Smooth muscle cell (in vitro differentiated cells): ENCODE measurements at regions not wholly inside any gene's neighbourhood (a gene's known extent, or its start where the extent isn't known, plus 50 kb on each side); places are given as distances from the start of the nearest gene placed in this dataset.

Experiments used
- DNase-seq: peaks from one replicate; lab custom pipeline; 2025; ENCODE audit not compliant: unreplicated experiment; lab: John Stamatoyannopoulos, UW
- H2AFZ ChIP-seq: fragments of 200-600 bp; sonication (generic); 2 replicates; pipeline ENCODE4 v1.6.0; 2016; ENCODE audit warnings: antibody characterized with exemption, low read depth, mild to moderate bottlenecking
- H3F3A ChIP-seq: fragments of 200-600 bp; sonication (generic); 2 replicates; pipeline ENCODE4 v1.6.0; 2017; ENCODE audit warnings: antibody characterized with exemption, low read depth
- H3K27ac ChIP-seq: fragments of 200-600 bp; sonication (generic); 2 replicates; pipeline ENCODE4 v1.5.1; 2016; ENCODE audit warnings: low read depth, mild to moderate bottlenecking
- H3K27me3 ChIP-seq: fragments of 200-600 bp; sonication (generic); 2 replicates; pipeline ENCODE4 v1.6.1; 2016; ENCODE audit warnings: low read depth, mild to moderate bottlenecking
- H3K36me3 ChIP-seq: fragments of 200-600 bp; sonication (generic); 2 replicates; pipeline ENCODE4 v1.5.1; 2016; ENCODE audit warnings: low read depth
- H3K4me1 ChIP-seq: fragments of 200-600 bp; sonication (generic); 2 replicates; pipeline ENCODE4 v1.5.1; 2016; ENCODE audit warnings: low read depth
- H3K4me2 ChIP-seq: fragments of 200-600 bp; sonication (generic); 2 replicates; pipeline ENCODE4 v1.6.0; 2016; ENCODE audit warnings: mild to moderate bottlenecking
- H3K4me3 ChIP-seq: fragments of 200-600 bp; sonication (generic); 2 replicates; pipeline ENCODE4 v1.5.1; 2016; ENCODE audit warnings: mild to moderate bottlenecking
- H3K79me2 ChIP-seq: fragments of 200-600 bp; sonication (generic); 2 replicates; pipeline ENCODE4 v1.6.0; 2016; ENCODE audit warnings: low read depth, mild to moderate bottlenecking
- H3K9ac ChIP-seq: fragments of 200-600 bp; sonication (generic); 2 replicates; pipeline ENCODE4 v1.6.0; 2016; ENCODE audit warnings: low read depth
- H3K9me3 ChIP-seq: fragments of 200-600 bp; sonication (generic); replicated peaks from 2 replicates; pipeline ENCODE4 v1.5.1; 2016; ENCODE audit warnings: low read depth
- H4K20me1 ChIP-seq: fragments of 200-600 bp; sonication (generic); 2 replicates; pipeline ENCODE4 v1.6.0; 2016; ENCODE audit warnings: low read depth
- CTCF ChIP-seq: fragments of 200-600 bp; sonication (generic); IDR thresholded peaks from 2 replicates; pipeline ENCODE4 v1.5.1; 2017; ENCODE audit warnings: borderline replicate concordance, mild to moderate bottlenecking, antibody characterized with exemption; ENCODE audit not compliant: insufficient read depth, poor library complexity, severe bottlenecking
- WGBS: methylation state at CpG from one replicate; pipeline ENCODE4 v1.1.7; 2016; ENCODE audit warnings: low lambda C conversion rate; 5-methylcytosine and 5-hydroxymethylcytosine counted together

GRCh38 chr16:13391337-13391736, 489.9 kb downstream of the SHISA9 start:
- H3K4me2 ChIP-seq, result no peak overlapping the region
- no peaks in the 10 kb centered on the region for H3K36me3 ChIP-seq
- 89% methylated on average over 3 of the region's 3 CpGs for WGBS
- no peaks in the 10 kb centered on the region for H3K79me2 ChIP-seq
- H3K27ac ChIP-seq, result no peak overlapping the region
- H4K20me1 ChIP-seq, result no peaks in the 10 kb centered on the region
- no peak for TF ChIP-seq CTCF
- H3K4me1 ChIP-seq, result no peaks in the 10 kb centered on the region
- no peak overlapping the region for H2AFZ ChIP-seq
- H3K27me3 ChIP-seq, result no peaks in the 10 kb centered on the region
- no peak overlapping the region for H3K9ac ChIP-seq
- DNase-seq, result no peak
- no peaks in the 10 kb centered on the region for H3F3A ChIP-seq
- no peak overlapping the region for H3K4me3 ChIP-seq
- no peaks in the 10 kb centered on the region for H3K9me3 ChIP-seq

GRCh38 chr16:13392341-13392740, 490.9 kb downstream of the SHISA9 start:
- TF ChIP-seq CTCF, result no peak
- Histone ChIP-seq H3K9me3 (no peaks in the 10 kb centered on the region), H3K27ac (no peak overlapping the region), H4K20me1 (no peaks in the 10 kb centered on the region), H3K36me3 (no peaks in the 10 kb centered on the region), H3F3A (no peaks in the 10 kb centered on the region), H3K9ac (no peak overlapping the region), H3K4me2 (no peak overlapping the region), H3K79me2 (no peaks in the 10 kb centered on the region), H3K4me3 (no peak overlapping the region), H2AFZ (no peak overlapping the region), H3K4me1 (no peaks in the 10 kb centered on the region), H3K27me3 (no peaks in the 10 kb centered on the region)
- DNase-seq, result no peak
- 94% methylated on average over 4 of the region's 4 CpGs for WGBS

- WGBS, result 84% methylated on average over 7 of the region's 7 CpGs
- no peaks in the 10 kb centered on the region for H3K27me3 ChIP-seq
Measured at GRCh38 chr16:13393816-13394215, 492.4 kb downstream of the SHISA9 start.

More at GRCh38 chr16:13393816-13394215, 492.4 kb downstream of the SHISA9 start:
- H3K36me3 ChIP-seq, result no peaks in the 10 kb centered on the region
- H3K9me3 ChIP-seq, result no peaks in the 10 kb centered on the region
- H3K4me3 ChIP-seq, result no peak overlapping the region
- H3K27ac ChIP-seq, result no peak overlapping the region
- TF ChIP-seq CTCF, result no peak
- DNase-seq, result no peak
- no peaks in the 10 kb centered on the region for H3K79me2 ChIP-seq
- no peaks in the 10 kb centered on the region for H3K4me1 ChIP-seq
- H3K9ac ChIP-seq, result no peak overlapping the region
- no peak overlapping the region for H3K4me2 ChIP-seq
- H3F3A ChIP-seq, result no peaks in the 10 kb centered on the region
- H4K20me1 ChIP-seq, result no peaks in the 10 kb centered on the region
- no peak overlapping the region for H2AFZ ChIP-seq
